ENCODE measurements at regions not wholly inside any gene's neighbourhood (a gene's known extent, or its start where the extent isn't known, plus 50 kb on each side); places are given as distances from the start of the nearest gene placed in this dataset.

- TF ChIP-seq CTCF (conservative IDR thresholded peaks at IDR 0.05) (no peak), EZH2 (IDR thresholded peaks at IDR 0.05; ENCODE audit: low read depth) (no peak)
These were observed 182.0 kb upstream of the THSD7A start for GRCh38 chr7:12013983-12014382.

Data from PC-9 (cell line).